ENCODE measurements at regions not wholly inside any gene's neighbourhood (a gene's known extent, or its start where the extent isn't known, plus 50 kb on each side); places are given as distances from the start of the nearest gene placed in this dataset.

GRCh38 chr1:199291022-199291740, 652.3 kb downstream of the PTPRC start:
- 13% methylated on average over 2 of the region's 2 CpGs for WGBS (ENCODE audit: low lambda C conversion rate)
- H3K9ac ChIP-seq (ENCODE audit: insufficient read depth, low read depth, low read length), result no peak overlapping the region
- ChIA-PET POLR2A (no interaction called here), CTCF (ENCODE audit: low intra/inter-chr PET ratio, low total read pairs) (no interaction called here)
- H3K9me3 ChIP-seq (ENCODE audit: low read length), result no peaks in the 10 kb centered on the region
- no peak overlapping the region for H3K4me3 ChIP-seq (replicated peaks in 1 of 3; ENCODE audit: insufficient read depth in 1 of 3, low read depth in 2 of 3, low read length in 3 of 3)
- no peak for ATAC-seq
- TF ChIP-seq, protein P1, sequence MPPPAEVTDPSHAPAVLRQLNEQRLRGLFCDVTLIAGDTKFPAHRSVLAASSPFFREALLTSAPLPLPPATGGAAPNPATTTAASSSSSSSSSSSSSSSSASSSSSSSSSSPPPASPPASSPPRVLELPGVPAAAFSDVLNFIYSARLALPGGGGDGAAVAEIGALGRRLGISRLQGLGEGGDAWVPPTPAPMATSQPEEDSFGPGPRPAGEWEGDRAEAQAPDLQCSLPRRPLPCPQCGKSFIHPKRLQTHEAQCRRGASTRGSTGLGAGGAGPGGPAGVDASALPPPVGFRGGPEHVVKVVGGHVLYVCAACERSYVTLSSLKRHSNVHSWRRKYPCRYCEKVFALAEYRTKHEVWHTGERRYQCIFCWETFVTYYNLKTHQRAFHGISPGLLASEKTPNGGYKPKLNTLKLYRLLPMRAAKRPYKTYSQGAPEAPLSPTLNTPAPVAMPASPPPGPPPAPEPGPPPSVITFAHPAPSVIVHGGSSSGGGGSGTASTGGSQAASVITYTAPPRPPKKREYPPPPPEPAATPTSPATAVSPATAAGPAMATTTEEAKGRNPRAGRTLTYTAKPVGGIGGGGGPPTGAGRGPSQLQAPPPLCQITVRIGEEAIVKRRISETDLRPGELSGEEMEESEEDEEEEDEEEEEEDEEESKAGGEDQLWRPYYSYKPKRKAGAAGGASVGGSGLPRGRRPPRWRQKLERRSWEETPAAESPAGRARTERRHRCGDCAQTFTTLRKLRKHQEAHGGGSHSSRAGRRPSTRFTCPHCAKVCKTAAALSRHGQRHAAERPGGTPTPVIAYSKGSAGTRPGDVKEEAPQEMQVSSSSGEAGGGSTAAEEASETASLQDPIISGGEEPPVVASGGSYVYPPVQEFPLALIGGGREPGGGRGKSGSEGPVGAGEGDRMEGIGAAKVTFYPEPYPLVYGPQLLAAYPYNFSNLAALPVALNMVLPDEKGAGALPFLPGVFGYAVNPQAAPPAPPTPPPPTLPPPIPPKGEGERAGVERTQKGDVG (CRISPR knock-in tag; IDR thresholded peaks at IDR 0.05; ENCODE audit: borderline replicate concordance), result no peak
- no peaks in the 10 kb centered on the region for H3K36me3 ChIP-seq (replicated peaks in 1 of 2; ENCODE audit: control insufficient read depth in 1 of 2, insufficient read depth in 2 of 2, low read length in 2 of 2)
- no peak overlapping the region for H3K4me2 ChIP-seq (ENCODE audit: low read depth, low read length)
- no peaks in the 10 kb centered on the region for H4K20me1 ChIP-seq (ENCODE audit: insufficient read depth, low read length)
- H3K27ac ChIP-seq (ENCODE audit: extremely low read length, insufficient read depth, low read length), result no peak overlapping the region
- H2AFZ ChIP-seq (ENCODE audit: low read length), result no peak overlapping the region
- DNase-seq (ENCODE audit: low spot score), result no peak
- no TSS peak for BruUV-seq (replicated peaks)
- FAIRE-seq, result no peak
- intact Hi-C loops (cut with micrococcal nuclease; ENCODE audit: unreplicated experiment), result no loop called here
- in situ Hi-C loops (cut with HindIII; ENCODE audit: extremely low pct_ligation_motif_present, low pct_unique_long_range_greater_than_20kb), result no loop called here
- no peaks in the 10 kb centered on the region for H3K79me2 ChIP-seq (ENCODE audit: insufficient read depth, low read length)
- H3K27me3 ChIP-seq (ENCODE audit: control insufficient read depth in 1 of 2, insufficient read depth in 2 of 2, low read length in 2 of 2), result no peaks in the 10 kb centered on the region
- no peaks in the 10 kb centered on the region for H3K4me1 ChIP-seq (ENCODE audit: insufficient read depth, low read length)

GRCh38 chr1:199292896-199293295, 654.1 kb downstream of the PTPRC start:
- 0% methylated on average over 1 of the region's 1 CpG for WGBS (ENCODE audit: low lambda C conversion rate)
- POLR2A ChIA-PET, result no interaction called here
- DNase-seq (ENCODE audit: low spot score) (no peak), FAIRE-seq (no peak), ATAC-seq (no peak)
- H2AFZ ChIP-seq (ENCODE audit: low read length), result no peak overlapping the region
- in situ Hi-C loops (cut with HindIII; ENCODE audit: extremely low pct_ligation_motif_present, low pct_unique_long_range_greater_than_20kb), result no loop called here
- H3K27ac ChIP-seq (ENCODE audit: extremely low read length, insufficient read depth, low read length), result no peak overlapping the region
- CTCF ChIA-PET (ENCODE audit: low intra/inter-chr PET ratio, low total read pairs), result no interaction called here
- no peak overlapping the region for H3K9ac ChIP-seq (ENCODE audit: insufficient read depth, low read depth, low read length)
- H4K20me1 ChIP-seq (ENCODE audit: insufficient read depth, low read length), result no peaks in the 10 kb centered on the region
- H3K4me3 ChIP-seq (replicated peaks in 1 of 3; ENCODE audit: insufficient read depth in 1 of 3, low read depth in 2 of 3, low read length in 3 of 3), result no peak overlapping the region
- no peaks in the 10 kb centered on the region for H3K36me3 ChIP-seq (replicated peaks in 1 of 2; ENCODE audit: control insufficient read depth in 1 of 2, insufficient read depth in 2 of 2, low read length in 2 of 2)
- BruUV-seq (replicated peaks), result no TSS peak
- no peaks in the 10 kb centered on the region for H3K9me3 ChIP-seq (ENCODE audit: low read length)
- no peak overlapping the region for H3K4me2 ChIP-seq (ENCODE audit: low read depth, low read length)
- no peaks in the 10 kb centered on the region for H3K79me2 ChIP-seq (ENCODE audit: insufficient read depth, low read length)
- H3K4me1 ChIP-seq (ENCODE audit: insufficient read depth, low read length), result no peaks in the 10 kb centered on the region
- no peaks in the 10 kb centered on the region for H3K27me3 ChIP-seq (ENCODE audit: control insufficient read depth in 1 of 2, insufficient read depth in 2 of 2, low read length in 2 of 2)
- intact Hi-C loops (cut with micrococcal nuclease; ENCODE audit: unreplicated experiment), result no loop called here
- TF ChIP-seq HES4 (CRISPR knock-in tag; IDR thresholded peaks at IDR 0.05; ENCODE audit: borderline replicate concordance) (no peak), TP53 (CRISPR knock-in tag; conservative IDR thresholded peaks at IDR 0.05) (no peak)
- TF ChIP-seq, protein P2, sequence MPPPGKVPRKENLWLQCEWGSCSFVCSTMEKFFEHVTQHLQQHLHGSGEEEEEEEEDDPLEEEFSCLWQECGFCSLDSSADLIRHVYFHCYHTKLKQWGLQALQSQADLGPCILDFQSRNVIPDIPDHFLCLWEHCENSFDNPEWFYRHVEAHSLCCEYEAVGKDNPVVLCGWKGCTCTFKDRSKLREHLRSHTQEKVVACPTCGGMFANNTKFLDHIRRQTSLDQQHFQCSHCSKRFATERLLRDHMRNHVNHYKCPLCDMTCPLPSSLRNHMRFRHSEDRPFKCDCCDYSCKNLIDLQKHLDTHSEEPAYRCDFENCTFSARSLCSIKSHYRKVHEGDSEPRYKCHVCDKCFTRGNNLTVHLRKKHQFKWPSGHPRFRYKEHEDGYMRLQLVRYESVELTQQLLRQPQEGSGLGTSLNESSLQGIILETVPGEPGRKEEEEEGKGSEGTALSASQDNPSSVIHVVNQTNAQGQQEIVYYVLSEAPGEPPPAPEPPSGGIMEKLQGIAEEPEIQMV (CRISPR knock-in tag; IDR thresholded peaks at IDR 0.05; ENCODE audit: low read depth), result no peak
